Suprapubic skin (tissue), 4 donors: ENCODE measurements at regions not wholly inside any gene's neighbourhood (a gene's known extent, or its start where the extent isn't known, plus 50 kb on each side); places are given as distances from the start of the nearest gene placed in this dataset.
"Not testable (repeated sequence)": the region's sequence is repeated elsewhere in the genome, so short reads cannot be mapped to it uniquely, and the experiment has no call there.

Experiments
- DNase-seq, 2 donors: peaks; one replicate each; pipeline ENCODE4 v3.0.0-alpha.2; 2019; ENCODE audit warnings: low spot score in 2 of 2
- H3K27ac ChIP-seq: fragments of 200-600 bp; sonication (generic); one replicate; pipeline ENCODE4 v1.5.1; 2019
- H3K27me3 ChIP-seq: fragments of 200-600 bp; sonication (generic); one replicate; pipeline ENCODE4 v1.5.1; 2019
- H3K36me3 ChIP-seq: fragments of 200-600 bp; sonication (generic); one replicate; pipeline ENCODE4 v1.5.1; 2019
- H3K4me1 ChIP-seq: fragments of 200-600 bp; sonication (generic); one replicate; pipeline ENCODE4 v1.5.1; 2019
- H3K4me3 ChIP-seq: fragments of 200-600 bp; sonication (generic); one replicate; pipeline ENCODE4 v1.5.1; 2019; ENCODE audit warnings: mild to moderate bottlenecking
- H3K9me3 ChIP-seq: fragments of 200-600 bp; sonication (generic); one replicate; pipeline ENCODE4 v1.5.1; 2019
- CTCF ChIP-seq, 2 donors: fragments of 200-600 bp in 1 of 2; fragments of 450-650 bp in 1 of 2; sonication (generic) in 1 of 2; IDR thresholded peaks; one replicate each; pipeline ENCODE4 v1.5.1; 2016 to 2019; ENCODE audit warnings: antibody characterized with exemption in 2 of 2, mild to moderate bottlenecking in 1 of 2, moderate library complexity in 1 of 2
- EP300 ChIP-seq: sonication (generic); formaldehyde crosslinking; IDR thresholded peaks from one replicate; pipeline ENCODE4 v1.6.1; 2017; ENCODE audit warnings: antibody characterized with exemption
- POLR2A ChIP-seq, 2 donors: fragments of 450-650 bp; IDR thresholded peaks; one replicate each; pipeline ENCODE4 v1.6.1; 2017; ENCODE audit warnings: antibody characterized with exemption in 2 of 2, mild to moderate bottlenecking in 2 of 2, moderate library complexity in 2 of 2
- POLR2AphosphoS5 ChIP-seq, 3 donors: sonication (generic); formaldehyde crosslinking; IDR thresholded peaks; one replicate each; pipeline ENCODE4 v1.6.1; 2017; ENCODE audit warnings: antibody characterized with exemption in 3 of 3
- WGBS: methylation state at CpG from one replicate; pipeline ENCODE4 v1.1.5; 2018; 5-methylcytosine and 5-hydroxymethylcytosine counted together

- H3K4me3 ChIP-seq: no peak overlapping the region
- TF ChIP-seq EP300 (no peak), POLR2A (IDR thresholded peaks at IDR 0.05) (no peak), CTCF (IDR thresholded peaks at IDR 0.05) (no peak), POLR2AphosphoS5 (IDR thresholded peaks at IDR 0.05) (no peak)
- H3K4me1 ChIP-seq: no peaks in the 10 kb centered on the region
- DNase-seq: no peak
- no peak overlapping the region for H3K27ac ChIP-seq
- no peaks in the 10 kb centered on the region for H3K9me3 ChIP-seq
- no peaks in the 10 kb centered on the region for H3K27me3 ChIP-seq
- 93% methylated on average over 24 of the region's 24 CpGs for WGBS
- H3K36me3 ChIP-seq: no peaks in the 10 kb centered on the region
Measured at GRCh38 chr4:117575850-117576249, 458.4 kb upstream of the NDST3 start.

GRCh38 chr4:117577686-117578311 lies 456.5 kb upstream of the NDST3 start:
- H3K27ac ChIP-seq: no peak overlapping the region
- no peaks in the 10 kb centered on the region for H3K36me3 ChIP-seq
- DNase-seq: no peak
- H3K9me3 ChIP-seq: no peaks in the 10 kb centered on the region
- H3K27me3 ChIP-seq: no peaks in the 10 kb centered on the region
- H3K4me1 ChIP-seq: no peaks in the 10 kb centered on the region
- 25% methylated on average over 2 of the region's 2 CpGs for WGBS
- no peak overlapping the region for H3K4me3 ChIP-seq
- no peak for TF ChIP-seq EP300
- no peak for TF ChIP-seq CTCF (IDR thresholded peaks at IDR 0.05)
- no peak for TF ChIP-seq POLR2A (IDR thresholded peaks at IDR 0.05)
- no peak for TF ChIP-seq POLR2AphosphoS5 (IDR thresholded peaks at IDR 0.05)

GRCh38 chr4:117588771-117589170 lies 445.5 kb upstream of the NDST3 start:
- 21% methylated on average over 4 of the region's 4 CpGs for WGBS
- no peak for DNase-seq
- TF ChIP-seq EP300: no peak
- TF ChIP-seq CTCF (IDR thresholded peaks at IDR 0.05): no peak
- TF ChIP-seq POLR2AphosphoS5 (IDR thresholded peaks at IDR 0.05): no peak
- no peak for TF ChIP-seq POLR2A (IDR thresholded peaks at IDR 0.05)
- no peaks in the 10 kb centered on the region for H3K9me3 ChIP-seq
- H3K36me3 ChIP-seq: no peaks in the 10 kb centered on the region
- H3K4me3 ChIP-seq: no peak overlapping the region
- H3K4me1 ChIP-seq: no peaks in the 10 kb centered on the region
- H3K27me3 ChIP-seq: no peaks in the 10 kb centered on the region
- no peak overlapping the region for H3K27ac ChIP-seq

GRCh38 chr4:117596917-117597480 lies 437.3 kb upstream of the NDST3 start:
- H3K36me3 ChIP-seq: no peaks in the 10 kb centered on the region
- no peaks in the 10 kb centered on the region for H3K9me3 ChIP-seq
- no peaks in the 10 kb centered on the region for H3K4me1 ChIP-seq
- no peak overlapping the region for H3K27ac ChIP-seq
- TF ChIP-seq CTCF (IDR thresholded peaks at IDR 0.05): no peak
- no peak for TF ChIP-seq EP300
- TF ChIP-seq POLR2A (IDR thresholded peaks at IDR 0.05): no peak
- no peak for TF ChIP-seq POLR2AphosphoS5 (IDR thresholded peaks at IDR 0.05)
- no peaks in the 10 kb centered on the region for H3K27me3 ChIP-seq
- DNase-seq: no peak
- H3K4me3 ChIP-seq: no peak overlapping the region
- WGBS: 73% methylated on average over 7 of the region's 7 CpGs

GRCh38 chr4:117599393-117599792 lies 434.9 kb upstream of the NDST3 start:
- not testable (repeated sequence) for H3K4me1 ChIP-seq, H3K36me3 ChIP-seq, H3K27me3 ChIP-seq, H3K9me3 ChIP-seq, H3K4me3 ChIP-seq, DNase-seq, H3K27ac ChIP-seq
- WGBS: 85% methylated on average over 2 of the region's 2 CpGs

- DNase-seq, H3K36me3 ChIP-seq, H3K9me3 ChIP-seq, H3K4me1 ChIP-seq, H3K4me3 ChIP-seq, H3K27ac ChIP-seq, H3K27me3 ChIP-seq: not testable (repeated sequence)
- WGBS: 78% methylated on average over 4 of the region's 4 CpGs
Measured at GRCh38 chr4:117600936-117601335, 433.4 kb upstream of the NDST3 start.
